Prostate gland (tissue), 2 donors: ENCODE measurements at regions not wholly inside any gene's neighbourhood (a gene's known extent, or its start where the extent isn't known, plus 50 kb on each side); places are given as distances from the start of the nearest gene placed in this dataset.

Source experiments
- CTCF ChIP-seq, 4 experiments: fragments of 200-600 bp in 2 of 4; fragments of 450-650 bp in 2 of 4; sonication (generic) in 2 of 4; IDR thresholded peaks; 1 replicate in 3 of 4; 2 replicates in 1 of 4; pipeline ENCODE4 v1.5.1; 2016 to 2019; ENCODE audit warnings: antibody characterized with exemption in 4 of 4, mild to moderate bottlenecking in 2 of 4, moderate library complexity in 2 of 4
- POLR2A ChIP-seq: fragments of 450-650 bp; IDR thresholded peaks from one replicate; pipeline ENCODE4 v1.6.1; 2016; ENCODE audit warnings: antibody characterized with exemption, mild to moderate bottlenecking
- POLR2AphosphoS5 ChIP-seq: sonication (generic); formaldehyde crosslinking; IDR thresholded peaks from one replicate; pipeline ENCODE4 v1.6.1; 2017; ENCODE audit warnings: antibody characterized with exemption

DNA sequence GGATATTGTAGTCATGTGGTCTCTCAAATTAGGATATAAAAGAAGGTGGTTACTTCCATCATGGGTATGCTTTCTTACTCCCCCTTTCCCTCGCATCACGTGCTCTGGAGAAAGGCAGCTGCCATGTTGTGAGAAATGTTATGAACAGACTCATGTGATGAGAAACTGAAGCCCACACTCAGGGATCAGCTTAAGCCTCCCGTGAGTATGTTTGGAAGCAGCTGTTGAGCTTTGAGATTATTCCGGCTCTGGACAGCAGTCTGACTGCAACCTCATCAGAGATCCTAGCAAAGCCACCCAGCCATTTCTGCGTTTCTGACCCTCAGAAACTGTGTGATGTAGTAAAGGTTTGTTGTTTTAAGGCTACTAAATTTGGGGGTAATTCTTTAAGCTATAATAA, 700.1 kb downstream of the ADCYAP1 start:
- TF ChIP-seq CTCF (IDR thresholded peaks at IDR 0.05) (no peak), POLR2A (no peak), POLR2AphosphoS5 (no peak)
